HEK293 (cell line): ENCODE measurements at regions not wholly inside any gene's neighbourhood (a gene's known extent, or its start where the extent isn't known, plus 50 kb on each side); places are given as distances from the start of the nearest gene placed in this dataset.

Source experiments
- CTCF ChIA-PET: fragments of 350-600 bp; formaldehyde crosslinking; extraction: SDS; loops from one replicate; lab custom pipeline; 2021; ENCODE audit warnings: antibody characterized with exemption; lab: Yijun Ruan, JAX
- POLR2A ChIA-PET: fragments of 300-600 bp; formaldehyde crosslinking; extraction: SDS; loops from one replicate; lab custom pipeline; 2020; ENCODE audit warnings: antibody characterized with exemption, inconsistent platforms; lab: Yijun Ruan, JAX
- H3K27ac ChIP-seq: fragments of 200-500 bp; sonication (Bioruptor generic); 2 replicates; pipeline ENCODE4 v1.5.1; 2014; ENCODE audit warnings: low read depth, low read length, control low read depth, inconsistent platforms; ENCODE audit errors: extremely low read depth
- H3K36me3 ChIP-seq, 2 experiments: fragments of 200-500 bp in 1 of 2; sonication (Bioruptor generic) in 1 of 2; 1 replicate in 1 of 2; 2 replicates in 1 of 2; pipeline ENCODE4 v1.5.1; 2014 to 2017; ENCODE audit warnings: inconsistent platforms in 2 of 2, low read length in 2 of 2; ENCODE audit not compliant: control insufficient read depth in 2 of 2, insufficient read depth in 1 of 2
- H3K4me1 ChIP-seq: fragments of 200-500 bp; sonication (Bioruptor generic); 2 replicates; pipeline ENCODE4 v1.5.1; 2014; ENCODE audit warnings: mild to moderate bottlenecking, low read length, inconsistent platforms; ENCODE audit not compliant: control insufficient read depth, insufficient read depth
- H3K4me3 ChIP-seq: 2 replicates; pipeline ENCODE4 v1.5.1; 2011; ENCODE audit warnings: low read depth, mild to moderate bottlenecking, control low read depth, low read length, moderate library complexity
- H3K9me3 ChIP-seq: fragments of 200-500 bp; sonication (Bioruptor generic); 2 replicates; pipeline ENCODE4 v1.5.1; 2014; ENCODE audit warnings: low read depth, low read length, inconsistent platforms; ENCODE audit not compliant: control insufficient read depth, insufficient read depth
- AEBP2 ChIP-seq: fragments of 450-650 bp; formaldehyde crosslinking; IDR thresholded peaks from 2 replicates; pipeline ENCODE4 v1.5.1; 2016; ENCODE audit warnings: missing biosample characterization, missing genetic modification characterization, borderline replicate concordance
- OSR2 ChIP-seq: fragments of 450-650 bp; formaldehyde crosslinking; IDR thresholded peaks from 2 replicates; pipeline ENCODE4 v1.5.1; 2016; ENCODE audit warnings: missing biosample characterization, missing genetic modification characterization
- TRIM28 ChIP-seq: IDR thresholded peaks from 2 replicates; pipeline ENCODE4 v1.6.1; 2011; ENCODE audit warnings: low read length, control low read depth, borderline replicate concordance
- YY1 ChIP-seq: fragments of 450-650 bp; formaldehyde crosslinking; IDR thresholded peaks from 2 replicates; pipeline ENCODE4 v1.5.1; 2018; ENCODE audit warnings: missing biosample characterization, missing genetic modification characterization
- ZNF140 ChIP-seq: fragments of 450-650 bp; formaldehyde crosslinking; IDR thresholded peaks from 2 replicates; pipeline ENCODE4 v1.5.1; 2016; ENCODE audit warnings: missing biosample characterization, missing genetic modification characterization
- ZNF16 ChIP-seq: fragments of 450-650 bp; formaldehyde crosslinking; IDR thresholded peaks from 2 replicates; pipeline ENCODE4 v1.5.1; 2016; ENCODE audit warnings: low read depth, missing biosample characterization, missing genetic modification characterization
- ZNF169 ChIP-seq: fragments of 450-650 bp; formaldehyde crosslinking; IDR thresholded peaks from 2 replicates; pipeline ENCODE4 v1.5.1; 2016; ENCODE audit warnings: missing biosample characterization, missing genetic modification characterization
- ZNF23 ChIP-seq: fragments of 450-650 bp; formaldehyde crosslinking; IDR thresholded peaks from 2 replicates; pipeline ENCODE4 v1.5.1; 2016; ENCODE audit warnings: missing biosample characterization, missing genetic modification characterization, borderline replicate concordance
- ZNF292 ChIP-seq: fragments of 450-650 bp; formaldehyde crosslinking; IDR thresholded peaks from 2 replicates; pipeline ENCODE4 v1.5.1; 2016; ENCODE audit warnings: low read depth, missing biosample characterization, missing genetic modification characterization, borderline replicate concordance
- ZNF335 ChIP-seq: fragments of 450-650 bp; formaldehyde crosslinking; conservative IDR thresholded peaks from 2 replicates; pipeline ENCODE4 v1.5.1; 2016; ENCODE audit warnings: missing biosample characterization, missing genetic modification characterization
- ZNF350 ChIP-seq: fragments of 450-650 bp; formaldehyde crosslinking; IDR thresholded peaks from 2 replicates; pipeline ENCODE4 v1.5.0; 2017; ENCODE audit warnings: missing biosample characterization, mild to moderate bottlenecking, missing genetic modification characterization
- ZNF404 ChIP-seq: fragments of 450-650 bp; formaldehyde crosslinking; IDR thresholded peaks from 2 replicates; pipeline ENCODE4 v1.5.1; 2017; ENCODE audit warnings: missing biosample characterization, missing genetic modification characterization
- ZNF488 ChIP-seq: fragments of 450-650 bp; formaldehyde crosslinking; IDR thresholded peaks from 2 replicates; pipeline ENCODE4 v1.5.1; 2016; ENCODE audit warnings: missing biosample characterization, missing genetic modification characterization
- ZNF514 ChIP-seq: fragments of 450-650 bp; formaldehyde crosslinking; IDR thresholded peaks from 2 replicates; pipeline ENCODE4 v1.5.1; 2016; ENCODE audit warnings: missing biosample characterization, missing genetic modification characterization
- ZNF558 ChIP-seq: fragments of 450-650 bp; formaldehyde crosslinking; IDR thresholded peaks from 2 replicates; pipeline ENCODE4 v1.5.1; 2016; ENCODE audit warnings: missing biosample characterization, missing genetic modification characterization
- ZNF571 ChIP-seq: fragments of 450-650 bp; formaldehyde crosslinking; IDR thresholded peaks from 2 replicates; pipeline ENCODE4 v1.5.0; 2017; ENCODE audit warnings: missing biosample characterization, missing genetic modification characterization
- ZNF654 ChIP-seq: fragments of 450-650 bp; formaldehyde crosslinking; IDR thresholded peaks from 2 replicates; pipeline ENCODE4 v1.5.1; 2016; ENCODE audit warnings: low read depth, missing biosample characterization, missing genetic modification characterization
- ZNF660 ChIP-seq: fragments of 450-650 bp; IDR thresholded peaks from 2 replicates; pipeline ENCODE4 v1.5.1; 2018; ENCODE audit warnings: missing biosample characterization, mild to moderate bottlenecking, missing genetic modification characterization
- ZNF670 ChIP-seq: fragments of 450-650 bp; formaldehyde crosslinking; IDR thresholded peaks from 2 replicates; pipeline ENCODE4 v1.5.1; 2016; ENCODE audit warnings: missing biosample characterization, missing genetic modification characterization, low read depth
- ZNF76 ChIP-seq: fragments of 450-650 bp; formaldehyde crosslinking; IDR thresholded peaks from 2 replicates; pipeline ENCODE4; 2016; ENCODE audit warnings: low read depth, missing biosample characterization, missing genetic modification characterization, borderline replicate concordance
- ZNF791 ChIP-seq: fragments of 450-650 bp; formaldehyde crosslinking; IDR thresholded peaks from 2 replicates; pipeline ENCODE4 v1.5.1; 2016; ENCODE audit warnings: missing biosample characterization, missing genetic modification characterization
- ZNF843 ChIP-seq: fragments of 450-650 bp; formaldehyde crosslinking; IDR thresholded peaks from 2 replicates; pipeline ENCODE4 v1.5.1; 2016; ENCODE audit warnings: missing biosample characterization, missing genetic modification characterization
- TF ChIP-seq, protein P1 (sequence below): fragments of 450-650 bp; formaldehyde crosslinking; IDR thresholded peaks from 2 replicates; pipeline ENCODE4 v1.5.1; 2016; ENCODE audit warnings: missing biosample characterization, missing genetic modification characterization
- TF ChIP-seq, protein P2 (sequence below): fragments of 450-650 bp; formaldehyde crosslinking; IDR thresholded peaks from 2 replicates; pipeline ENCODE4 v1.5.1; 2016; ENCODE audit warnings: missing biosample characterization, missing genetic modification characterization
- TF ChIP-seq, protein P3 (sequence below): sonication (generic); formaldehyde crosslinking; IDR thresholded peaks from 2 replicates; pipeline ENCODE4 v1.8.1; 2022; ENCODE audit warnings: mild to moderate bottlenecking, moderate library complexity, missing genetic modification reagents
- TF ChIP-seq, protein P4 (sequence below): fragments of 450-650 bp; formaldehyde crosslinking; conservative IDR thresholded peaks from 2 replicates; pipeline ENCODE4 v1.5.1; 2016; ENCODE audit warnings: low read depth, missing biosample characterization, missing genetic modification characterization

- H3K4me3 ChIP-seq, result no peak overlapping the region
- no peaks in the 10 kb centered on the region for H3K9me3 ChIP-seq
- no peak for TF ChIP-seq ZNF335 (tag by site-specific recombination)
- ChIA-PET CTCF (no interaction called here), POLR2A (no interaction called here)
- no peaks in the 10 kb centered on the region for H3K36me3 ChIP-seq
- H3K4me1 ChIP-seq, result no peaks in the 10 kb centered on the region
- no peak overlapping the region for H3K27ac ChIP-seq
Measured at GRCh38 chr4:23993373-23993772, 103.5 kb upstream of the PPARGC1A start.

DNA sequence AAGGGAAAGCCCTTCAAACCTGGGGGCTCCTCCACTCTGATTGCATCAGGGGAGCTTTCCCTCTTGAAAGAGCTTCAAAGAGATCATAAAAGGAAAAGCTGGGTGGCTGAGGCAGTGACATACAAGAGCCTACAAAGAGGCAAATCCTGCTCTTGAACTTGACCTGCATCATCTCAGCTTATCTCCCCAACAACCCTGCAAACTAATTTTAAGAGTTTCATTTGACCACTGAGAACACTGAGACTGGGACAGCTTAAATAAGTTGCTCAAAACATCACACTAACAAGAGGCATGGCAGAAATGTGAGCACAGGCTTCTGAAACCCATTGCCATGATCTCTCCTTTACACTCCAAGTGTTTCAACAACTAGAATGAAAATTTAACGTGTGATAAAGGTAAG, 101.6 kb upstream of the PPARGC1A start:
- no peak for TF ChIP-seq ZNF404
- TF ChIP-seq, protein P1, sequence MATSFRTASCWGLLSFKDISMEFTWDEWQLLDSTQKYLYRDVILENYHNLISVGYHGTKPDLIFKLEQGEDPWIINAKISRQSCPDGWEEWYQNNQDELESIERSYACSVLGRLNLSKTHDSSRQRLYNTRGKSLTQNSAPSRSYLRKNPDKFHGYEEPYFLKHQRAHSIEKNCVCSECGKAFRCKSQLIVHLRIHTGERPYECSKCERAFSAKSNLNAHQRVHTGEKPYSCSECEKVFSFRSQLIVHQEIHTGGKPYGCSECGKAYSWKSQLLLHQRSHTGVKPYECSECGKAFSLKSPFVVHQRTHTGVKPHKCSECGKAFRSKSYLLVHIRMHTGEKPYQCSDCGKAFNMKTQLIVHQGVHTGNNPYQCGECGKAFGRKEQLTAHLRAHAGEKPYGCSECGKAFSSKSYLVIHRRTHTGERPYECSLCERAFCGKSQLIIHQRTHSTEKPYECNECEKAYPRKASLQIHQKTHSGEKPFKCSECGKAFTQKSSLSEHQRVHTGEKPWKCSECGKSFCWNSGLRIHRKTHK, result no peak
- TF ChIP-seq ZNF350 (tag by site-specific recombination), result no peak
- no peak for TF ChIP-seq ZNF488 (tag by site-specific recombination)
- no peak for TF ChIP-seq ZNF76
- TF ChIP-seq TRIM28, result no peak
- TF ChIP-seq ZNF670, result no peak
- TF ChIP-seq ZNF16, result no peak
- TF ChIP-seq ZNF140, result no peak
- no peak for TF ChIP-seq ZNF558
- TF ChIP-seq ZNF654, result no peak
- TF ChIP-seq OSR2, result no peak
- TF ChIP-seq ZNF571 (tag by site-specific recombination), result no peak
- TF ChIP-seq, protein P2, sequence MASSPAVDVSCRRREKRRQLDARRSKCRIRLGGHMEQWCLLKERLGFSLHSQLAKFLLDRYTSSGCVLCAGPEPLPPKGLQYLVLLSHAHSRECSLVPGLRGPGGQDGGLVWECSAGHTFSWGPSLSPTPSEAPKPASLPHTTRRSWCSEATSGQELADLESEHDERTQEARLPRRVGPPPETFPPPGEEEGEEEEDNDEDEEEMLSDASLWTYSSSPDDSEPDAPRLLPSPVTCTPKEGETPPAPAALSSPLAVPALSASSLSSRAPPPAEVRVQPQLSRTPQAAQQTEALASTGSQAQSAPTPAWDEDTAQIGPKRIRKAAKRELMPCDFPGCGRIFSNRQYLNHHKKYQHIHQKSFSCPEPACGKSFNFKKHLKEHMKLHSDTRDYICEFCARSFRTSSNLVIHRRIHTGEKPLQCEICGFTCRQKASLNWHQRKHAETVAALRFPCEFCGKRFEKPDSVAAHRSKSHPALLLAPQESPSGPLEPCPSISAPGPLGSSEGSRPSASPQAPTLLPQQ (tag by site-specific recombination), result no peak
- TF ChIP-seq ZNF23 (tag by site-specific recombination), result no peak
- TF ChIP-seq, protein P3, sequence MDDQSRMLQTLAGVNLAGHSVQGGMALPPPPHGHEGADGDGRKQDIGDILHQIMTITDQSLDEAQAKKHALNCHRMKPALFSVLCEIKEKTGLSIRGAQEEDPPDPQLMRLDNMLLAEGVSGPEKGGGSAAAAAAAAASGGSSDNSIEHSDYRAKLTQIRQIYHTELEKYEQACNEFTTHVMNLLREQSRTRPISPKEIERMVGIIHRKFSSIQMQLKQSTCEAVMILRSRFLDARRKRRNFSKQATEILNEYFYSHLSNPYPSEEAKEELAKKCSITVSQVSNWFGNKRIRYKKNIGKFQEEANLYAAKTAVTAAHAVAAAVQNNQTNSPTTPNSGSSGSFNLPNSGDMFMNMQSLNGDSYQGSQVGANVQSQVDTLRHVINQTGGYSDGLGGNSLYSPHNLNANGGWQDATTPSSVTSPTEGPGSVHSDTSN, result no peak
- no peak for TF ChIP-seq YY1 (tag by site-specific recombination)
- no peak overlapping the region for H3K27ac ChIP-seq
- ChIA-PET CTCF (interaction anchor here (0.5 kb wide), 1 partner anchor 11 kb away, joined by 4 read pairs; no protein-coding TSS in a partner anchor), POLR2A (no interaction called here)
- no peak overlapping the region for H3K4me3 ChIP-seq
- H3K36me3 ChIP-seq, result no peaks in the 10 kb centered on the region
- H3K4me1 ChIP-seq, result no peaks in the 10 kb centered on the region
- no peaks in the 10 kb centered on the region for H3K9me3 ChIP-seq

GRCh38 chr4:23986270-23986669, 96.4 kb upstream of the PPARGC1A start:
- Histone ChIP-seq H3K9me3 (no peaks in the 10 kb centered on the region), H3K36me3 (no peaks in the 10 kb centered on the region), H3K4me1 (no peaks in the 10 kb centered on the region), H3K27ac (no peak overlapping the region), H3K4me3 (no peak overlapping the region)
- ChIA-PET CTCF (no interaction called here), POLR2A (no interaction called here)
- TF ChIP-seq ZNF169 (tag by site-specific recombination) (no peak), ZNF660 (tag by site-specific recombination) (no peak), ZNF791 (tag by site-specific recombination) (no peak), ZNF292 (tag by site-specific recombination) (no peak), ZNF514 (tag by site-specific recombination) (no peak), ZNF843 (tag by site-specific recombination) (no peak), AEBP2 (tag by site-specific recombination) (no peak)
- TF ChIP-seq, protein P4, sequence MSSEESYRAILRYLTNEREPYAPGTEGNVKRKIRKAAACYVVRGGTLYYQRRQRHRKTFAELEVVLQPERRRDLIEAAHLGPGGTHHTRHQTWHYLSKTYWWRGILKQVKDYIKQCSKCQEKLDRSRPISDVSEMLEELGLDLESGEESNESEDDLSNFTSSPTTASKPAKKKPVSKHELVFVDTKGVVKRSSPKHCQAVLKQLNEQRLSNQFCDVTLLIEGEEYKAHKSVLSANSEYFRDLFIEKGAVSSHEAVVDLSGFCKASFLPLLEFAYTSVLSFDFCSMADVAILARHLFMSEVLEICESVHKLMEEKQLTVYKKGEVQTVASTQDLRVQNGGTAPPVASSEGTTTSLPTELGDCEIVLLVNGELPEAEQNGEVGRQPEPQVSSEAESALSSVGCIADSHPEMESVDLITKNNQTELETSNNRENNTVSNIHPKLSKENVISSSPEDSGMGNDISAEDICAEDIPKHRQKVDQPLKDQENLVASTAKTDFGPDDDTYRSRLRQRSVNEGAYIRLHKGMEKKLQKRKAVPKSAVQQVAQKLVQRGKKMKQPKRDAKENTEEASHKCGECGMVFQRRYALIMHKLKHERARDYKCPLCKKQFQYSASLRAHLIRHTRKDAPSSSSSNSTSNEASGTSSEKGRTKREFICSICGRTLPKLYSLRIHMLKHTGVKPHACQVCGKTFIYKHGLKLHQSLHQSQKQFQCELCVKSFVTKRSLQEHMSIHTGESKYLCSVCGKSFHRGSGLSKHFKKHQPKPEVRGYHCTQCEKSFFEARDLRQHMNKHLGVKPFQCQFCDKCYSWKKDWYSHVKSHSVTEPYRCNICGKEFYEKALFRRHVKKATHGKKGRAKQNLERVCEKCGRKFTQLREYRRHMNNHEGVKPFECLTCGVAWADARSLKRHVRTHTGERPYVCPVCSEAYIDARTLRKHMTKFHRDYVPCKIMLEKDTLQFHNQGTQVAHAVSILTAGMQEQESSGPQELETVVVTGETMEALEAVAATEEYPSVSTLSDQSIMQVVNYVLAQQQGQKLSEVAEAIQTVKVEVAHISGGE (tag by site-specific recombination), result no peak
